Loucy (cell line): ENCODE measurements at regions not wholly inside any gene's neighbourhood (a gene's known extent, or its start where the extent isn't known, plus 50 kb on each side); places are given as distances from the start of the nearest gene placed in this dataset.

Experiments
- CTCF ChIP-seq: fragments of 200-600 bp; sonication (generic); conservative IDR thresholded peaks from 2 replicates; pipeline ENCODE4 v1.5.1; 2014; ENCODE audit warnings: mild to moderate bottlenecking, antibody characterized with exemption, low read length
- EZH2phosphoT487 ChIP-seq: fragments of 200-600 bp; IDR thresholded peaks from 2 replicates; pipeline ENCODE4 v1.6.1; 2018; ENCODE audit warnings: antibody characterized with exemption, mild to moderate bottlenecking, moderate library complexity, borderline replicate concordance

- no peak for TF ChIP-seq CTCF
- no peak for TF ChIP-seq EZH2phosphoT487
Observed at GRCh38 chr2:222108497-222108896, 190.3 kb downstream of the PAX3 start.
